ENCODE measurements at regions not wholly inside any gene's neighbourhood (a gene's known extent, or its start where the extent isn't known, plus 50 kb on each side); places are given as distances from the start of the nearest gene placed in this dataset.

DNA sequence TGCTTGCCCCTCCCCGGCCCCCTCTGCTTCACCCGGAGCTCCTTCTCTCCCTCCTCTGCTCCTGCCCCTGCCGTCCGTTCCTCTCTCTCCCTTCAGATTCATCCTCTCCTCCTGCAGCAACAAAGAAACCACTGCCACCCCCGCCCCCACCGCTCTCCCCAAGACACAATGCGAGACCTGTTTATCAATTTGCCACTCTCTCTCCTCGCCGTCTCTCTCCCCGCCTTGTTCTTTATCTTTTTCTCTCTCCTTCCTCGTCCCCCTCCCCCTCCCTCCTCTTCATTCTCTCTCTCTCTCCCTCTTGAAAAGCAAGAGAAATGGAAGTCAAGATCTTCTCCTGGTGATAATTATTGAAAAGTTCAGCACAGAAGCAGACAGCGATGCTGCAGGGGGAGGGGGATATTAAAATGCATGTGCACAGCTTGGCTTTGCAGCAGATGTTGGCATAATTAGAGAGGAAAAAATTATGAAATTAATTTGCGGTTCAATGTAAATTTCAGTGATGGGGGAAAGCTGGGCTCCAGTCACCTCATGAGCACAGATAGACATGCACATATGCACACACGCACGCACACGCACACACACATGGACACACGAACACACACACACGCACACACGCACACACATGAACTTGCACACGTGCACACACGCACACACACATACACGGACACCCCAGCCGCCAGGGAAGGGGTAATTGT, 58.1 kb upstream of the CBFA2T3 start:
- DNase-seq (ENCODE audit: low spot score in 2 of 2, unreplicated experiment in 2 of 2) = no peak
- peaks cover 56% of the 10 kb centered on the region for H3K27me3 Mint-ChIP-seq (ENCODE audit: low read depth)
- peaks cover 8% of the 10 kb centered on the region for H3K9me3 Mint-ChIP-seq
- H3K27ac Mint-ChIP-seq = no peak overlapping the region
- no peak overlapping the region for H3K4me3 Mint-ChIP-seq
- TF ChIP-seq, protein P1, sequence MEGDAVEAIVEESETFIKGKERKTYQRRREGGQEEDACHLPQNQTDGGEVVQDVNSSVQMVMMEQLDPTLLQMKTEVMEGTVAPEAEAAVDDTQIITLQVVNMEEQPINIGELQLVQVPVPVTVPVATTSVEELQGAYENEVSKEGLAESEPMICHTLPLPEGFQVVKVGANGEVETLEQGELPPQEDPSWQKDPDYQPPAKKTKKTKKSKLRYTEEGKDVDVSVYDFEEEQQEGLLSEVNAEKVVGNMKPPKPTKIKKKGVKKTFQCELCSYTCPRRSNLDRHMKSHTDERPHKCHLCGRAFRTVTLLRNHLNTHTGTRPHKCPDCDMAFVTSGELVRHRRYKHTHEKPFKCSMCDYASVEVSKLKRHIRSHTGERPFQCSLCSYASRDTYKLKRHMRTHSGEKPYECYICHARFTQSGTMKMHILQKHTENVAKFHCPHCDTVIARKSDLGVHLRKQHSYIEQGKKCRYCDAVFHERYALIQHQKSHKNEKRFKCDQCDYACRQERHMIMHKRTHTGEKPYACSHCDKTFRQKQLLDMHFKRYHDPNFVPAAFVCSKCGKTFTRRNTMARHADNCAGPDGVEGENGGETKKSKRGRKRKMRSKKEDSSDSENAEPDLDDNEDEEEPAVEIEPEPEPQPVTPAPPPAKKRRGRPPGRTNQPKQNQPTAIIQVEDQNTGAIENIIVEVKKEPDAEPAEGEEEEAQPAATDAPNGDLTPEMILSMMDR (IDR thresholded peaks at IDR 0.05; ENCODE audit: unreplicated experiment) = no peak
- no peaks in the 10 kb centered on the region for H3K36me3 Mint-ChIP-seq
- H3K4me1 Mint-ChIP-seq = no peaks in the 10 kb centered on the region

DNA sequence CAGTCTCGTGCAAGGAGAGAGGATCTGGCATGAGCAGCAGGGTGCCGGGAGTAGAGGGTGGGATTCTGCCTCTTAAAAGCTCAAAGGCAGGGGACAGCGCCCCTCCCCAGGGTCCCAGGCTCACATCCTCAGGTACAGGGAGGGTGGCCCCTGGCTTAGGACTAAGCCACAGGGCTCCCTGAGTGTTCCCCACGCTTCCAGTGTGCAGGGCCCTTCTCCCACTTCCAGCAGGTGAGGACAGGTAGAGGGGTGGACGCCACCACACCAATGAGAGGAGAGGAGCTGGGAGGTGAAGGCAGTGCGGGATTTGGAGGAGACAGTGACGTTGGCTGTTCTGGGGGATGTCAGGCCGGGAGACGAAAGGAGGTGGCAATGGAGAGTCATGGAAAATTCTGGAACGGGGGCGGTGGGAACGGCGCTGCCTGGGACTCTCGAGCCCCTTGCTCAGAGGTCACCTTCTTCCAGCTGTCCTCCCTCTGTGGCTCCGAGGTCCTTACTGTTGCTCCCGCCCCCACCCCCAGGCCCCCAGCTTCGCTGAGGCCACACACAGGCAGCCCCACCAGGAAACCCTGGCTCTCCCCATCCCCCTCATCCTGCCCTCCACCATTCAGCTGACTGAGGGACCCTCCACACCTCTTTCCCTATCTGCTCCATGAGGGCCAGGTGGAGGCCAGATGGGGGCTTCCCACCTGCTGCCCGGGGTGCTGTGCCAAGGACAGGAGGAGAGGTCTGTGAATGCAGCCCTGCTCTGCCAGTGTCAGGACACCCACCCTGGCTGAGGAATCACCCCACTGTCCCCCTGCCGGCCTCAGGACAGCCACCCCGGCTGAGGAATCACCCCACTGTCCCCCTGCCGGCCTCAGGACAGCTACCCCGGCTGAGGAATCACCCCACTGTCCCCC, 57.7 kb upstream of the ACSF3 start:
- TF ChIP-seq, protein P1 (IDR thresholded peaks at IDR 0.05; ENCODE audit: unreplicated experiment) = no peak
- H3K36me3 Mint-ChIP-seq = no peaks in the 10 kb centered on the region
- no peak overlapping the region for H3K4me3 Mint-ChIP-seq
- DNase-seq (ENCODE audit: low spot score in 2 of 2, unreplicated experiment in 2 of 2) = no peak
- peaks cover 56% of the 10 kb centered on the region for H3K27me3 Mint-ChIP-seq (ENCODE audit: low read depth)
- H3K9me3 Mint-ChIP-seq = peaks cover 5% of the 10 kb centered on the region
- no peak overlapping the region for H3K27ac Mint-ChIP-seq
- H3K4me1 Mint-ChIP-seq = no peaks in the 10 kb centered on the region

DNA sequence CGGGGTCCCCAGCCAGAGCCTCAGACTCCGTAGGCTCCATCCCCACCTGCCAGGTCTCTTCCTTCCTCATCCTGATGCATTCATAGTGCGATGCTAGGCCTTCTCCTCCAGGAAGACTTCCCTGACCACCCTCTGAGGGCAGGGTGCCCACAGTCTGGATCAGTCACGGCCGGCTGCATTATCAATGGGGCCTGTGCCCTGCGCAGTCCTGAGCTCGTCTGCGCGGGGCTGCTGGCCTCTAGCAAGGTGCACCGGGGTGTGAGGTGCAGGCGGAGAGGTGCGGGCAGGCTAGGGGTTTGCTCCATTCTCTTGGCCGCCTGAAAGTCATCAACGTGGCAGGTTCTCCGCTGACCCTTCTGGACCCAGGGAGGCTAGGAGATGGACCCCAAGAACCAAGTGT, 56.9 kb upstream of the ACSF3 start:
- no peak for DNase-seq (ENCODE audit: low spot score in 2 of 2, unreplicated experiment in 2 of 2)
- Mint-ChIP-seq H3K4me3 (no peak overlapping the region), H3K27ac (no peak overlapping the region), H3K9me3 (no peaks in the 10 kb centered on the region), H3K36me3 (no peaks in the 10 kb centered on the region), H3K27me3 (ENCODE audit: low read depth) (peaks cover 54% of the 10 kb centered on the region), H3K4me1 (no peaks in the 10 kb centered on the region)
- TF ChIP-seq, protein P1 (IDR thresholded peaks at IDR 0.05; ENCODE audit: unreplicated experiment) = no peak

DNA sequence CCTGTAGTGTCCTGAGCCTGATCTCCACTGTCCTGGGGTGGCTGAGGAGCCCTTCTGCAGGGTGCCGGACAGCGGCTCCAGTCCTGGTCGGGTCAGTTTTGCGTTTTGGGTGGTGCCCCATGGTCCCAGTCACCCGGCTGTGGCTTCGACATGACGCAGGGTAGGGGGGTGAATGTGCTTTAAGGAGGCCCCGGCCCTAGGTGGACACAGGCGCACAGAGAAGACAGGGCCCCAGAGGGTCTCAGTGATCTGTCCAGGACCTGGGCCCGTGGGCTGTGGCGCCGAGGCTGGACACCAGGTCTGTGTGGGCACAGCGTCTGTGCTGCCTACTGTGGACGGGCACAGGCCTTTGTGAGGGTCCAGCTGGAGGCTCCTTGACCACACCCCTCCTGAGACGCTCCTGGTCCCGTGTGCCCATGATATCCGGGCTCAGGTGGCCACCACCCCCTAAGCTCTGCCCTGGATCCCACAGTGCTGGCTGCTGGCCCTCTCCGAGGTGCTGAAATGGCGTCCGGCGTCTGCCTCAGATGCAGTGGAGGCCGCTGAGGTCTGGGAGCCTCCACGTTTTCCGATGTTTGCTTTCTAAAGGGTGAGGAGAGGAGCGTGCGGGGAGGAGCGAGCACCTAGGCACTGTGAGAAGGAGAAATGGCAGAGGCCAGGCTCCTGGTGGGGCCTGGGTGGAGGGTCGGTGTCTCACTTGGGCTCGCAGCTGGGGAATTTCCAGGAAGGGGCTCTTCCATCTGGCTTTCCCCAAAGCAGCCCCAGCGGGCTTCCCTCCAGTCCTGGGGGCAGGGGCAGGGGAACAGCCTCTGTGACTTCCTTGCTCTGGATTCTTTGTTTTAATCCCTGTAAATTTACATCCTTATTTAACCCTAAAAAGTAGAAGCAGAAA, 56.1 kb upstream of the ACSF3 start:
- H3K27me3 Mint-ChIP-seq (ENCODE audit: low read depth) = peaks cover 47% of the 10 kb centered on the region
- no peaks in the 10 kb centered on the region for H3K4me1 Mint-ChIP-seq
- peak; percentile 60 to 79 for DNase-seq (ENCODE audit: low spot score in 2 of 2, unreplicated experiment in 2 of 2)
- H3K36me3 Mint-ChIP-seq = no peaks in the 10 kb centered on the region
- H3K4me3 Mint-ChIP-seq = no peak overlapping the region
- no peaks in the 10 kb centered on the region for H3K9me3 Mint-ChIP-seq
- TF ChIP-seq, protein P1 (IDR thresholded peaks at IDR 0.05; ENCODE audit: unreplicated experiment) = no peak
- H3K27ac Mint-ChIP-seq = no peak overlapping the region

DNA sequence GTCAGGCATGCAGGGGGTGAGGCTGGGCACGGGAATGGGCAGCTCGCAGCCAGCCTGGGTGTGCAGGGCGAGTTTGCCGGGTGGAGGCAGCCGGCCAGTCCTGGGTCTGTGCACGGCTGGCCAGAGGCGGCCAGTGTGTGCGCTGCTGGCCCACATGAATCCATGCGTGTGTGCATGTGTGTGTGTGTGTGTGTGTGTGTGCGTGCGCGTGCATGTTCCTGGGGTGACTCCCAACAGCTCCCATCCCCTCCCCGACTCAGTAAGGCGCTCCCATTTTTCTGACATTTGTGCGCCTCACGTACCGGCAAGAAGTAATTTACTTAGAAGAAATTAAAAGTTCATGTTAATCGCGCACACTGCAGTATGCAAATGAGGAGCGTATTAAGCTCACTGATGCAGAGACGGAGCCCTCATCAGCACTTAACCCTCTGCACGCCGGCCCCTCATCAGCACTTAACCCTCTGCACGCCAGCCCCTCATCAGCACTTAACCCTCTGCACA, 55.4 kb upstream of the ACSF3 start:
- Mint-ChIP-seq H3K27ac (no peak overlapping the region), H3K4me3 (no peak overlapping the region), H3K36me3 (no peaks in the 10 kb centered on the region), H3K4me1 (no peaks in the 10 kb centered on the region), H3K9me3 (no peaks in the 10 kb centered on the region), H3K27me3 (ENCODE audit: low read depth) (peaks cover 44% of the 10 kb centered on the region)
- TF ChIP-seq, protein P1 (IDR thresholded peaks at IDR 0.05; ENCODE audit: unreplicated experiment) = no peak
- no peak for DNase-seq (ENCODE audit: low spot score in 2 of 2, unreplicated experiment in 2 of 2)

Measured in mesothelial cell of epicardium (in vitro differentiated cells).